Activated T-helper 17 cell treated with anti-CD3 and anti-CD28 coated beads, Interleukin-2, amount 50 U/mL, for 72 hours (primary cell): ENCODE measurements at regions not wholly inside any gene's neighbourhood (a gene's known extent, or its start where the extent isn't known, plus 50 kb on each side); places are given as distances from the start of the nearest gene placed in this dataset.
"Not testable (repeated sequence)": the region's sequence is repeated elsewhere in the genome, so short reads cannot be mapped to it uniquely, and the experiment has no call there.

Experiments used
- ATAC-seq: fragments of 150-1000 bp; cut with Tn5 transposase; replicated peaks from 2 replicates; pipeline ENCODE4 v1.10.0; 2021; ENCODE audit warnings: mild to moderate bottlenecking, moderate library complexity
- H3K27ac Mint-ChIP-seq: one replicate; pipeline ENCODE4 v1.8.0; 2022; ENCODE audit warnings: mixed read lengths
- H3K27me3 Mint-ChIP-seq: one replicate; pipeline ENCODE4 v1.8.0; 2022; ENCODE audit warnings: mixed read lengths
- H3K36me3 Mint-ChIP-seq: one replicate; pipeline ENCODE4 v1.8.0; 2022; ENCODE audit warnings: low read depth, mild to moderate bottlenecking, mixed read lengths
- H3K4me1 Mint-ChIP-seq: one replicate; pipeline ENCODE4 v1.8.0; 2022; ENCODE audit warnings: mixed read lengths
- H3K4me3 Mint-ChIP-seq: one replicate; pipeline ENCODE4 v1.8.0; 2022; ENCODE audit warnings: mild to moderate bottlenecking, mixed read lengths
- H3K9me3 Mint-ChIP-seq: one replicate; pipeline ENCODE4 v1.8.0; 2022; ENCODE audit warnings: mixed read lengths

GRCh38 chr16:13718748-13719147 is 201.2 kb upstream of the ERCC4 start:
- Mint-ChIP-seq H3K36me3 (no peaks in the 10 kb centered on the region), H3K27me3 (peaks cover 3% of the 10 kb centered on the region), H3K4me1 (no peaks in the 10 kb centered on the region), H3K9me3 (no peaks in the 10 kb centered on the region), H3K27ac (no peak overlapping the region), H3K4me3 (no peak overlapping the region)
- ATAC-seq: no peak

- ATAC-seq: no peak
- H3K36me3 Mint-ChIP-seq: no peaks in the 10 kb centered on the region
- no peaks in the 10 kb centered on the region for H3K4me1 Mint-ChIP-seq
- H3K4me3 Mint-ChIP-seq: no peak overlapping the region
- no peak overlapping the region for H3K27ac Mint-ChIP-seq
- peaks cover 13% of the 10 kb centered on the region for H3K9me3 Mint-ChIP-seq
- no peaks in the 10 kb centered on the region for H3K27me3 Mint-ChIP-seq
These were observed 192.0 kb upstream of the ERCC4 start for GRCh38 chr16:13727943-13728342.

- no peak overlapping the region for H3K27ac Mint-ChIP-seq
- H3K4me3 Mint-ChIP-seq: no peak overlapping the region
- H3K9me3 Mint-ChIP-seq: peaks cover 6% of the 10 kb centered on the region
- H3K27me3 Mint-ChIP-seq: no peaks in the 10 kb centered on the region
- no peaks in the 10 kb centered on the region for H3K4me1 Mint-ChIP-seq
- no peak for ATAC-seq
- no peaks in the 10 kb centered on the region for H3K36me3 Mint-ChIP-seq
These were observed 186.4 kb upstream of the ERCC4 start for GRCh38 chr16:13733561-13733960.

DNA sequence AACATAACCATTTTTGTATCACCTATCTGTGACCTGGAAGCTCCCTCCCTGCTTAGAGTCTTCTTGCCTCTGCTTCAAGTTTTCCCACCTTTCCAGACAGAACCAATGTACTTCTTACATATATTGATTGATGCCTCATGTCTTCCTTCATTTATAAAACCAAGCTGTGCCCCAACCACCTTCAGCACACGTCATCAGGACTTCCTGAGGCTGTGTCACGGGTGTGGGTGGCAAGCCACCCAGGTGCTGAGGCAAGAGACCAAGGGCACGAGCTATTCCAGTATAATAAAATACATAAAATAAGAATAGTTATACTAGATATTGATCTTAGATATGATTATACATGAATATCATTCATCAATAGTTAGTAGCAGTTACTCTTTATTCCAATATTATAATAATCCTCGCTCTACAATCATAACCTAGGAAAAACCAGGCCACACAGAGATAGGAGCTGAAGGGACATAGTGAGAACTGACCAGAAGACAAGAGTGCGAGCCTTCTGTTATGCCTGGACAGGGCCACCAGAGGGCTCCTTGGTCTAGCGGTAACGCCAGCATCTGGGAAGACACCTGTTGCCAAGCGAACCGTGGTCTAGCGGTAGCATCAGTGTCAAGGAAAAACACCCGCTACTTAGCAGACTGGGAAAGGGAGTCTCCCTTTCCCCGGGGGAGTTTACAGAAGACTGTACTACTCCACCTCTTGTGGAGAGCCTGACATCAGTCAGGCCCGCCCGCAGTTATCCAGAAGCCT is 180.2 kb upstream of the ERCC4 start:
- peaks cover 12% of the 10 kb centered on the region for H3K9me3 Mint-ChIP-seq
- not testable (repeated sequence) for H3K27me3 Mint-ChIP-seq, ATAC-seq, H3K4me1 Mint-ChIP-seq, H3K4me3 Mint-ChIP-seq, H3K27ac Mint-ChIP-seq, H3K36me3 Mint-ChIP-seq

DNA sequence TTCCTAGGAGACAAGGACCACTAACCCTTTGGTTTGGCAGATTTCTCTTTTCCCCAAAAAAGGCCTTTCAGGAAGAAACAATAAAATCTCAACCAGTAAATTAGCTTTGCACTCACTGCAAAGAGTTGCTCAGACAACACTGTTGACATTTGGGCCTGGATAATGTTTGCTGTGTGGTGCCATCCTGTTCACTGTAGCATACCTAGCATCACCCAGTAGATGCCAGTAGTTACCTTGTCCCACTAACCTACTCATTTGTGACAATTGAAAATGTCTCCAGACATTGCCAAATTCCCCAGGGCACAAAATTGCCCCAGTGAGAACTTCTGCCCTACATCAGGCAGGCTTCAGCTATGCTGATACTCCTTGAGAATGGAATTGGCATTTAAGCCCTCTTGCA is 177.0 kb upstream of the ERCC4 start:
- Mint-ChIP-seq H3K27ac (no peak overlapping the region), H3K4me1 (no peaks in the 10 kb centered on the region), H3K27me3 (no peaks in the 10 kb centered on the region), H3K36me3 (no peaks in the 10 kb centered on the region), H3K9me3 (peaks cover 12% of the 10 kb centered on the region), H3K4me3 (no peak overlapping the region)
- ATAC-seq: no peak

DNA sequence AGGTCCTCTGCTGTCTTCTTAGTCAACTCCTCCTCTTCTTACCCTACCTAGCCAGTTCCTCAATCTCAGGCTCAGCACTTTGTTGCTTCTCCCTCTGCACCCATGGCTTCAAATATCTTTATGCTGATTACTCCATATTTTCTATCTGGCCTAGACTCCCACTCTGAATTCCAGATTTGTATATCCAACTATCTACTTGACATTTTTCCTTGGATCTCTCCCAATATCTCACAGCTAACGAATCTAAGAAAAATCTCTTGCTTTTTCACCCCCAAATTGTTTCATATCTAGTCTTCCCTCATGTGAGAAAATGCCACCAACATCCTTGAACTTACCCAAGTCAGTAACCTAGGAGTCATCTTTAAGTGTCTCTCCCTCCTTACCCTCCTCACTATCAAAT is 176.4 kb upstream of the ERCC4 start:
- ATAC-seq: no peak
- peaks cover 12% of the 10 kb centered on the region for H3K9me3 Mint-ChIP-seq
- H3K4me1 Mint-ChIP-seq: no peaks in the 10 kb centered on the region
- no peak overlapping the region for H3K4me3 Mint-ChIP-seq
- H3K27ac Mint-ChIP-seq: no peak overlapping the region
- no peaks in the 10 kb centered on the region for H3K36me3 Mint-ChIP-seq
- H3K27me3 Mint-ChIP-seq: no peaks in the 10 kb centered on the region

DNA sequence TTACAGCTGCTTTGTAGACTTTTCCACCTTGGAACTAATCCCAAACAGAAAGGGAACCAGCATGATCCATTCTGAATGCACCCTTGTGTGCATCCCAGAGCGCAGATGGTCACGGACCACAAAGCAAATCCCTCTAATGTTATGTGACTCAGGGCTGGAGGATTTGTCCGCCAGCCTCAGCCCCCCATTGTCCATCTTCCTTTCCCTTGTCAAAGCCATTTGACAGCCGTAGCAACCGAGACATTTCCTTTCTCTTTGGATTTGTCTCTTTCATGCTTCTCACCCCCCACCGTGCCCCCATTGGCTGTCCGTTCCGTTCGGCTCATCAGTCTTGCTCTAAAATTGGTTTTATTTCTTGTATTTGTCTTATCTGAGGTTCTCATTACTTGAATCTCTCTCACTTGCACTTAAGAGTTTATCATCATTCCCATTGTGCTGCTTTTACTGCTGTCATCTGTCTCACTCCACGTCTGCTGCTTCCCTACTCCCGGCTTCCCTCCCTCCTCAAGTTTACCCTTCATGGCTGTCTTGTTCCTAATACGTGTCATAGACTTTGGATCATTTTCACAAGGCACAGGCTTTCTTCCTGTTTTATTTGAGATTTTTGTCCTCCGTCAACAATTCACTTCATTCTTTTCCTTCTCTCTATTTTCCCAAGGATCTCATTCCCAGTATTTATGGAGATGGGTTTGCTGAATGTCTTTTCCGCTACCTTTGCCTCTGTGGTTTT is 163.4 kb upstream of the ERCC4 start:
- Mint-ChIP-seq H3K4me3 (no peak overlapping the region), H3K27ac (no peak overlapping the region), H3K4me1 (no peaks in the 10 kb centered on the region), H3K27me3 (peaks cover 18% of the 10 kb centered on the region), H3K9me3 (peaks cover 16% of the 10 kb centered on the region), H3K36me3 (no peaks in the 10 kb centered on the region)
- no peak for ATAC-seq

- no peak overlapping the region for H3K4me3 Mint-ChIP-seq
- no peaks in the 10 kb centered on the region for H3K36me3 Mint-ChIP-seq
- no peaks in the 10 kb centered on the region for H3K9me3 Mint-ChIP-seq
- H3K27me3 Mint-ChIP-seq: peaks cover 9% of the 10 kb centered on the region
- ATAC-seq: no peak
- no peaks in the 10 kb centered on the region for H3K4me1 Mint-ChIP-seq
- no peak overlapping the region for H3K27ac Mint-ChIP-seq
These were observed 153.6 kb upstream of the ERCC4 start for GRCh38 chr16:13766334-13766733.

DNA sequence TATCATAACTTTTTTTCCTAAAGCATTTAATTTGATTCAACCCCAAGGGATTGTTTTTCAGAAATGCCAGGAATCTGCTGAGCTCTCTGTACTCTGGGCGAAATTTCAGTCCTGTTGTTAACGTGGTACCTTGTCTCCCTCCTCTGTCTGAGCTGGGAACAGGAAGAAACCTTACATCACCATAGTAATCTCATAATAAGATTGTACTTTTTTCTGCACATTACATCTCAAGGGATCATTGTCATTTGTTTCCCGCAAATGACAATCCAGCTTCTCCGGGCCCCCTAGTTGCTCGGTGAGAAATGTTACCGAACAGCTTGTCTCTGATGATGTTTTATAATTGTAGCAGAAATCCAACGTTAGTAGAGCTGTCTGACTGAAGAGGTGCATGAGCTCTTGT is 152.7 kb upstream of the ERCC4 start:
- Mint-ChIP-seq H3K36me3 (no peaks in the 10 kb centered on the region), H3K4me3 (no peak overlapping the region), H3K9me3 (no peaks in the 10 kb centered on the region), H3K27me3 (peaks cover 9% of the 10 kb centered on the region), H3K27ac (no peak overlapping the region), H3K4me1 (no peaks in the 10 kb centered on the region)
- ATAC-seq: no peak

DNA sequence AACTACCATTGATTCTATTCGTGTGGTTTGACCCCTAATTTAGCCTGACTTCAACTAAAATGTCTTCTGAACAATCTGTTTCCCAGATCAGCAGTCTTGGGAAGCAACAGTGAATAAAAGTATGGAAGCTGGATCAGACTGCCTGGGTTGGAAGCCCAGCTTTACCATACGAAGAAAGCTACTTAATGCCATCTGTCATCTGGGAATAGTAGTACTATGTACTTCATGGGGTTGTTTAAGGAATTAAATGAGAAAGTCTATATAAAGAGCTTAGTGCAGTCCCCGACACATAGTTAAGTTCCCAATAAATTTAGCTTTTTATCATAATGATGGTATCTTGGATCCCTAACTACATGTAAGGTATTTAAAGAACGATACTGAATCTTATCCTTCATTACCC is 151.5 kb upstream of the ERCC4 start:
- peaks cover 12% of the 10 kb centered on the region for H3K27me3 Mint-ChIP-seq
- H3K4me3 Mint-ChIP-seq: no peak overlapping the region
- H3K36me3 Mint-ChIP-seq: no peaks in the 10 kb centered on the region
- H3K9me3 Mint-ChIP-seq: peaks cover 3% of the 10 kb centered on the region
- no peak overlapping the region for H3K27ac Mint-ChIP-seq
- ATAC-seq: no peak
- no peaks in the 10 kb centered on the region for H3K4me1 Mint-ChIP-seq

GRCh38 chr16:13770436-13770835 is 149.5 kb upstream of the ERCC4 start:
- Mint-ChIP-seq H3K4me1 (no peaks in the 10 kb centered on the region), H3K27ac (no peak overlapping the region), H3K9me3 (peaks cover 6% of the 10 kb centered on the region), H3K4me3 (no peak overlapping the region), H3K36me3 (no peaks in the 10 kb centered on the region), H3K27me3 (peaks cover 12% of the 10 kb centered on the region)
- ATAC-seq: no peak

GRCh38 chr16:13772782-13773181 is 147.2 kb upstream of the ERCC4 start:
- Mint-ChIP-seq H3K4me3 (no peak overlapping the region), H3K36me3 (no peaks in the 10 kb centered on the region), H3K9me3 (peaks cover 6% of the 10 kb centered on the region), H3K27me3 (peaks cover 12% of the 10 kb centered on the region), H3K4me1 (no peaks in the 10 kb centered on the region), H3K27ac (no peak overlapping the region)
- no peak for ATAC-seq

GRCh38 chr16:13779676-13780075 is 140.3 kb upstream of the ERCC4 start:
- ATAC-seq: no peak
- Mint-ChIP-seq H3K27ac (no peak overlapping the region), H3K36me3 (no peaks in the 10 kb centered on the region), H3K4me1 (no peaks in the 10 kb centered on the region), H3K27me3 (peaks cover 4% of the 10 kb centered on the region), H3K4me3 (no peak overlapping the region), H3K9me3 (peaks cover 11% of the 10 kb centered on the region)

GRCh38 chr16:13780406-13781168 is 139.4 kb upstream of the ERCC4 start:
- H3K36me3 Mint-ChIP-seq: no peaks in the 10 kb centered on the region

DNA sequence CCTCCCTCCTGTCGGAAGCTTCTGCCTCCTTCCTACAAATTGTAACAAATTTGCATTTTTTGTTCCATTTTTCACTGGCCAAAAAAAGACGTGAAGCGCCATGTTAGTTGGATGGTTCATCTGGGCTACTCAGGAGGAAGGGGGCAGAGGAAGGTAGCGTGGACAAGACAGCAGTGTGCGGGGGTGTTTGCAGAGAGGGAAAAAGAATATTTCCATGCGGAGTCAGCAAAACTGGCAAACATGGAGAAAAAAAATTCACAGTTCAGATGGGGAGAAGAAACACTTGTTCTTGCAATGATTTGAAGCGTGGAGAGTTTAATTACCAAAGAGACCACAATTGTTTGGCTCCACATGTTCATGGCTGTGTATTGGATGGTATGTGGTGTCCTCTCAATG is 138.8 kb upstream of the ERCC4 start:
- H3K9me3 Mint-ChIP-seq: peaks cover 8% of the 10 kb centered on the region
- peaks cover 8% of the 10 kb centered on the region for H3K27me3 Mint-ChIP-seq
- ATAC-seq: no peak
- H3K4me1 Mint-ChIP-seq: no peaks in the 10 kb centered on the region
- no peak overlapping the region for H3K27ac Mint-ChIP-seq
- H3K4me3 Mint-ChIP-seq: no peak overlapping the region
- H3K36me3 Mint-ChIP-seq: no peaks in the 10 kb centered on the region

More at GRCh38 chr16:13780406-13781168, 139.4 kb upstream of the ERCC4 start:
- Mint-ChIP-seq H3K9me3 (peaks cover 8% of the 10 kb centered on the region), H3K27ac (no peak overlapping the region), H3K27me3 (peaks cover 6% of the 10 kb centered on the region), H3K4me3 (no peak overlapping the region), H3K4me1 (no peaks in the 10 kb centered on the region)
- no peak for ATAC-seq
